HUDEP-2 (cell line): ENCODE measurements at regions not wholly inside any gene's neighbourhood (a gene's known extent, or its start where the extent isn't known, plus 50 kb on each side); places are given as distances from the start of the nearest gene placed in this dataset.

Experiments used
- DNase-seq, 76 experiments: peaks; one replicate each; lab custom pipeline; 2025; ENCODE audit not compliant: unreplicated experiment in 76 of 76; lab: John Stamatoyannopoulos, UW

DNA sequence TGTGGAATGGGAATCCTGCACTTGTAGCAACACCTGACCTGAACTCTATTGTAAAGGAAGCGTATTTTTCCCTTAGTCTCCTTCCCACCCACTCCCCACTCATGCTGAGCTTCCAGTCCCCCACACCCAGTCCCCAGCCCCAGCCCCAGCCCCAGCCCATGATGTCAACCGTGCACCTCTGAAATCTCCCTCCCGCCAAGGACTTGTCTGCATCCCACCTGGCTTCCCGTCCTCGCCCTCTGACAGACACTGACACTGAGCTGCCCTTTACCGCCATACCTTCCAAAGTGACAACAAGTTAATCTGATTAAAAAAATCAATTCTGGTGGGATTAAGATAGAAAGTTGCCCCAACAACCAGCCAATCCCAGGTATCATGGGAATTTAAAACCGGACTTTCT is 213.6 kb upstream of the CELF4 start:
- no peak for DNase-seq

GRCh38 chr18:37778417-37779165 is 213.0 kb upstream of the CELF4 start:
- DNase-seq, result peak in 44 of 76 experiments; percentile 1 to 72 (median 20)

GRCh38 chr18:37769826-37770225 is 204.2 kb upstream of the CELF4 start:
- no peak for DNase-seq

GRCh38 chr18:37764541-37765288 is 199.1 kb upstream of the CELF4 start:
- DNase-seq, result no peak

DNA sequence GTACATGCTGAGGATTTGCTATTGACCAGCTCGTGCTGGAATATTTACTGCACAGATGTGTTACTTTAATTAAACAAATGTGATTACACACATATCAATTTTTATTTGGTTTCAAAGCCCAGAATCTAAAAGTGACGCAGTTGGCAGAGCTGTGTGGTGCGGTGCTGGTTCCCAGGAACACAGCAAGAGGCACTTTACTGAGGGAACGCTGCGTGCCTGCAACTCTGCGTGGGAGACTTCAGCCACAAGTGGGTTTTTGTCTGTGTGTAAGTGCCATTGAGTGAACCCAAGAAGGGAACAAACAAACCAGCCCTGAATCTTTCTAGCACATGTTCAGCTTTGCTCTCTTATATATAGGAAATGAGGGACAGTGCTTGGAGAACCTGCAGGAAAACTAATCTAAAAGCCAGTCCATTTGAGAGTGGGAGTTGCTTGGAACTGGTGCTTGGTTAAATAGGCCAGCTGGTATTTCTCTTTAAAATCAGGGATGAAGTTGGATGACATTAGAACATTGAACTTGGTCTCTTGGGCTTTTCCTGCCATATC is 196.6 kb upstream of the CELF4 start:
- no peak for DNase-seq

- no peak for DNase-seq
Observed at GRCh38 chr18:37754141-37754540, 188.5 kb upstream of the CELF4 start.

DNA sequence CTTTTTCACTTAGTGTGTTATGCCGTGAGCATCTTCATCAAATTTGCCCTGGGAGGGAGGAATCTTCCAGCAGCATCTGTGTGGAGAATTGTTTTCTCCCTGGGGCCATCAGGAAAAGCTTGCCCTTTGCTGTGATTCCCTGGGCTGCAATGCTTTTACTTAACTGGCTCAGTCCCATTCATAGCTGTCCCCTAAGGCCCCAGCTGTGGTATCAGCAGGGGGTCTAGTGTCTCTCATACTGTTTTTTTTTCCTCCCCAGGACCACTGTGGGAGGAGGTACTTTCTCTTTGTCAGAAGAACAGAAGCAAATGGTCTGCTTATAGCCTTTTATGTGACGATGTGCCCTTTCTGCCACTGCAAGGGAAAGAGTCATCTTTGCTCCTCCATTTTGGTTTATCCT is 176.8 kb upstream of the CELF4 start:
- no peak for DNase-seq

DNA sequence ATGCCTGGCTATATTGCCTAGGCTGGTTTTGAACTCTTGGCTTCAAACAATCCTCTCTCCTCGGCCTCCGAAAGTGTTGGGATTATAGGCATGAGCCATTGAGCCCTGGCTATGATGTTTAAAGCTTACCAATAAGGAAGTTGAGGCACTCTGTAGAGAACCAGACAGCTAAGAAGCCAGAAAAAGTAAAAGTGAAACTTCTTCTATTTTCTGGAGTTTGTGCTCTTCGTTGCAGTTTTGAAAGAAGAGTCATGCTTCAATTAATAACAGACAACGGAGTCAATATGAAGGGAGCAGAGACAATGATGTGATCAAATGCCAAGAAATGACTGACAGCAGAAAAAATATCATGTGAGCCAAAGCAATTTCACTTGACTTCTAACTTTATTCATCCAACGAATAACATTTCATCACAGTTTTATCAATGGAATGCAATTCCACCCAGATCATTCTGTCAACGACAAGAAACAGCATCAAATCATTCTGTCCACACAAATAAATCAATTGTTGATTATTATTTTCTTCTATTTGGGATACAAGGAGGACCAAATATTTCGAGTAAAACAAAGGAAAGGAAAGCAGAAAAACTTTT is 175.5 kb upstream of the CELF4 start:
- DNase-seq, result no peak

- no peak for DNase-seq
Observed at GRCh38 chr18:37734406-37734805, 168.8 kb upstream of the CELF4 start.

- no peak for DNase-seq
Observed at GRCh38 chr18:37729716-37730115, 164.1 kb upstream of the CELF4 start.

DNA sequence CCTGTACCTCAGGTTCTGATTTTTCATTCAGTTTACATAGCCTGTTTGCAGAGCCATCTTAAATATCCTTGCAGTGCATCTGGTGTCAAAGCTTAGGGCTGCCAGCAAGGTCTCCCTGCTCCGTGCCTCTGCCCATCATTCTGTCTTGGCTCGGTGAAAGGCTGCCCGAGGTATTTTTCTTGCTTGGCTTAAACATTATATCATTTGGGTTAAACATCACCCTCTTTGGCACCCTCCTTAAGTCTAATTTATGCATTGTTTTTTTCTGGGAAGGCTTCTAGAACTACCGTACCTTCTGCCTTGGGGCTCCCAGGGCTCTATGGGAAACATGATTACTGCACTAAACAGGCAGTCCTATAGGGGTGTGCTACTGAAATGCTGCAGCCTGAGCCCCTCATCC is 158.6 kb upstream of the CELF4 start:
- no peak for DNase-seq

DNA sequence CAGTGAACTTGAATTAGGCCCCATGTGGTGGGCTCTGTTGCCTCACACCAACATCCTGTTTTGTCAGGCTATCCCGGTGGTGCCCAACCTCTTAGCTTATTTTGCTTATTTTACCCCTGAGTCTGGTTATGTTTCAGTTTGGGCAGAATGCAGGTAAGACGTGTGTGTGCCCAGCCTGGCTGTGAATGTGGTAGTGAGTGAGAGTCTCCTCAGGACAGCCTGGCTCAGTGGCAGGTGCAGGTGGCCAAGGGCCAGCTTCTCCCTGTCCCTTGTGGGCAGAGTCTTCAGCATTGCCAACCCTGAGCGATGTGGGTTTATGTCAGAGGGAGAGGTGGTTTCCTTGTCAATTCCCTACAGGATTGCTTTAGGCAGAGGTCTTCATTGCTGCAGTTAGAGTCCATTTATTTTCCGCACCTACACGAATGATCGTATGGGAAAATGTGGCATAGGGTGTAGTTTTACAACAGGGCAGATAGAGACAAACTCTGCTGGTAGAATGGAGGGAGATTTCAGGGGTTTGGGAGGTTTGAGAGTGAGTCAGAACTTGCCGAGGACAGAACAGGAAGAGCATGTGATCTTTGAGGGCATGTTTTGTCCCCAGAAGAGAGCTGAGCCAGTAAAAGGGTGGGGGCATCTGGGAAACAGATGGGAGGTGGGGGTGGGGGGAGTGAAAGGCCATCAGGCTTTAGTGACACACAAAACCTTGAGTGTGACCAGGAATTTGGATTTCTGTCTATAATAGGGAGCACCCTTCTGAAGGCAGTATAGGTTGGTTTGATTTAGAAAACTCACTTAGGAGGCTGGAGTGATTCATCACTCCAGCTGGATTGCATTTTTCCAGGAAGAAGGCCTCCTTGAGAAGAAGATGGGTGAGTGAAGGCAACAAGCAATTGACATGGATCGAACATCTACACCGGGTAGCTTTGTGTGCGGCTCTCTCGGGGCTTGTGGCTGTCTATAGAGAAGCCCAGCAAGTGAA is 156.2 kb upstream of the CELF4 start:
- no peak for DNase-seq

DNA sequence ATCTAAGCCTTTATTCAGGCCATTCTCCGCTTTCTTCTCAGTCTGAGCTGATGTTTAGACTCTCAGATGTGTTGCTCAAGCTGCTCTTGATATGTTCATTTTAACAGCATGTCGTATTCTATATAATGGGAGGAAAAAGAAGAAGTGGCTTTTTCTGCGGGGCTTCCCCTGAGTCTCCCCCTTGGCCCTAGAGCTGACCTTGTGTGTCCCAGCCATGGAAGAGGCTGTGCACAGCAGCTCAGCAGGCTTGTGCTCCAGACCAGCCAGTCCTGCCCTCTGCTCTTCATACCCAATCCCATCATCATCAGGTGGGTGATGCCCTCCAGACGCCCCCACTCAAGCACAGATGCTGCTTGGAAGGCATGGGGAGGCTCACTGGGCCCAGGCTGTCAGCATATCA is 155.1 kb upstream of the CELF4 start:
- DNase-seq, result no peak

GRCh38 chr18:37717656-37718055 is 152.1 kb upstream of the CELF4 start:
- no peak for DNase-seq

DNA sequence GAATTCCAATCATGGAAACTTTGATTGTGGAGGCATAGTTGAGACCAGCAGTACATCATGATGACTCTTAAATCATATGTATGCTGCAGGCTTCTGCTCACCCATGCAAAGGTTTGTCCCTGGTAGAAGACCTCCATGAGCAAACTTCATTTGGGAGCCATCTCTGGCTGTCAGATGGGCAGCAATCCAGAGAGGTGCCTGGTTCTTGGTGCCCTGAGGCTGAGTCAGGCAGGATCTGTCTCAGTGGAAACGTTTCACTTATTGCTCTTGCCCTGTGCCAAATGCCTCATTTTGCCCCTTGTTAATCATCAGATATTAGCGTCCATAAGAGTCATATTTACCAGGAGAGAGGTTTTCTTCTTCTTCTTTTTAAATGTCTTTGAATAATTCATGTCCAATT is 151.5 kb upstream of the CELF4 start:
- DNase-seq, result no peak

- no peak for DNase-seq
Observed at GRCh38 chr18:37716106-37716735, 150.6 kb upstream of the CELF4 start.

DNA sequence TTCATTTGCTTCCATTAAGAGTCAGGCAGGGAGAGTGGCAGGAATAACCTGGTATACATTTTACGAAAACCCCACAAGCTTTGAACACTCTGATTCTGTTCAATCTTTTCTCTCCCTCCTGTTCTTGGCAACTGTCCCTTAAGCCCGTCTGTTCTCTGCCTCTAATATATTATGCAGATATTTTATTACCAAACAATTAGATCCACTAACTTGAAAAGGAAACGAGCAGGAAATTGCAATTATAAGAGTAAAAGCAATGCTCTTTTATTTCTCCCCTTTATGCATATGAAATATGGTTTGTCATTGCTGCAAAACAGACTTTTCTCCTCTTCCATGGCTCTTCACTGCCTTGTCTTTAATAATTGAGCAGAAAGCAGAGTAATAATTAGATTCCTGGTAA is 149.1 kb upstream of the CELF4 start:
- no peak for DNase-seq

DNA sequence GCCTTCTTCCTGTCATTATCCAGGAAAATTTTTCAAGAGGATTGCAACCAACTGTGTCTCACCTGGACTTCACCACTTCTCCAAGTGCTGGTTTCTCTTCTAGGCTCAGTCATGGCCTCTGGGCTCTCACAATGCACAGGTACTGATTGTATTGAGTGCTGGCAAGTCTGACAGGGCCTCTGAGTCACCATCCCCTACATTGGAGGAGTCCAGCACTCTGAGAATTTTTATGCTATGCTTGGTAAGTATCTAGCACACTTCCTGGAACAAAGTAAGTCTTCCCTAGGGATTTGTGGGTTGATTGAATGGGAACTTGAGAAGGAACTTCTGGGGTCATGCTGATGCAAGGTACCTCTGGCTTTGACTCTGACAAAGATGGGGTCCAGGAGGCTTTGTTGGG is 147.2 kb upstream of the CELF4 start:
- no peak for DNase-seq

- no peak for DNase-seq
Observed at GRCh38 chr18:37711766-37712505, 146.3 kb upstream of the CELF4 start.
